Upper lobe of left lung (tissue), 6 donors: ENCODE measurements at regions not wholly inside any gene's neighbourhood (a gene's known extent, or its start where the extent isn't known, plus 50 kb on each side); places are given as distances from the start of the nearest gene placed in this dataset.
A peak's percentile ranks its signal among the peaks of the same experiment; 100 is the strongest.

ENCODE experiments used
- ATAC-seq, 2 donors: fragments of 200-7000 bp; cut with Tn5 transposase; one replicate each; pipeline ENCODE4 v1.9.1; 2022; ENCODE audit warnings: mild to moderate bottlenecking in 2 of 2, moderate library complexity in 2 of 2; ENCODE audit not compliant: low FRiP score in 2 of 2
- DNase-seq, 2 donors: peaks; one replicate each; pipeline ENCODE4 v3.0.0-alpha.2; 2019 to 2020
- H3K27ac ChIP-seq, 4 donors: fragments of 200-600 bp; sonication (generic); one replicate each; pipeline ENCODE4 v1.5.1; 2016 to 2019
- H3K27me3 ChIP-seq, 4 donors: fragments of 200-600 bp; sonication (generic); one replicate each; pipeline ENCODE4 v1.5.1; 2017 to 2019
- H3K36me3 ChIP-seq, 4 donors: fragments of 200-600 bp; sonication (generic); one replicate each; pipeline ENCODE4 v1.5.1; 2016 to 2019
- H3K4me1 ChIP-seq, 4 donors: fragments of 200-600 bp; sonication (generic); one replicate each; pipeline ENCODE4 v1.5.1; 2018 to 2019
- H3K4me3 ChIP-seq, 4 donors: fragments of 200-600 bp; sonication (generic); one replicate each; pipeline ENCODE4 v1.5.1; 2017 to 2019; ENCODE audit warnings: mild to moderate bottlenecking in 2 of 4, moderate library complexity in 1 of 4
- H3K9me3 ChIP-seq, 4 donors: fragments of 200-600 bp; sonication (generic); one replicate each; pipeline ENCODE4 v1.5.1; 2018 to 2019
- CTCF ChIP-seq, 6 experiments: fragments of 450-650 bp in 4 of 6; fragments of 200-600 bp in 2 of 6; sonication (generic) in 2 of 6; IDR thresholded peaks; one replicate each; pipeline ENCODE4 v1.5.1; 2016 to 2019; ENCODE audit warnings: antibody characterized with exemption in 6 of 6
- EP300 ChIP-seq, 4 donors: sonication (generic); formaldehyde crosslinking; IDR thresholded peaks; one replicate each; pipeline ENCODE4 v1.5.1; 2017; ENCODE audit warnings: antibody characterized with exemption in 4 of 4, control low read depth in 2 of 4
- POLR2A ChIP-seq, 4 donors: fragments of 450-650 bp; IDR thresholded peaks; one replicate each; pipeline ENCODE4 v1.5.1; 2016 to 2017; ENCODE audit warnings: antibody characterized with exemption in 4 of 4, mild to moderate bottlenecking in 2 of 4
- POLR2AphosphoS5 ChIP-seq, 2 donors: sonication (generic); formaldehyde crosslinking; IDR thresholded peaks; one replicate each; pipeline ENCODE4 v1.5.1; 2017; ENCODE audit warnings: antibody characterized with exemption in 2 of 2
- WGBS, 2 donors: methylation state at CpG; one replicate each; pipeline ENCODE4 v1.1.5; 2017 to 2018; 5-methylcytosine and 5-hydroxymethylcytosine counted together
- donor health status: DM: no; HTN: no; CAD: no; lungs with moderate emphysema.
- donor health status: DM: no; HTN: yes; CAD: no; lungs with severe emphysema.

- Histone ChIP-seq H3K4me1 (peaks cover 12 to 19% (median 17%) of the 10 kb centered on the region in 4 donors), H3K27me3 (no peaks in the 10 kb centered on the region), H3K27ac (peak overlapping the region; percentile 66 to 78 (median 72)), H3K9me3 (no peaks in the 10 kb centered on the region), H3K4me3 (no peak overlapping the region), H3K36me3 (no peaks in the 10 kb centered on the region)
- TF ChIP-seq EP300 (IDR thresholded peaks at IDR 0.05), result peak in 3 of 4 donors; percentile 22 to 91 (median 90)
- TF ChIP-seq POLR2A (IDR thresholded peaks at IDR 0.05), result no peak
- peak; percentile 68 to 78 for TF ChIP-seq POLR2AphosphoS5 (IDR thresholded peaks at IDR 0.05)
- no peak for TF ChIP-seq CTCF (IDR thresholded peaks at IDR 0.05)
- DNase-seq (peak; percentile 67 to 71), ATAC-seq (peak; percentile 89 to 91)
- WGBS, 2 donors, result 31 to 38% methylated on average over 12 of the region's 12 CpGs
These were observed 78.6 kb upstream of the ARMC3 start for GRCh38 chr10:22849077-22849805.

- Histone ChIP-seq H3K4me3 (no peak overlapping the region), H3K27me3 (no peaks in the 10 kb centered on the region), H3K27ac (peak overlapping the region; percentile 66 to 78 (median 72)), H3K36me3 (no peaks in the 10 kb centered on the region), H3K4me1 (peaks cover 12 to 19% (median 17%) of the 10 kb centered on the region in 4 donors), H3K9me3 (no peaks in the 10 kb centered on the region)
- ATAC-seq (no peak), DNase-seq (no peak)
- 92 to 97% methylated on average over 4 of the region's 4 CpGs for WGBS, 2 donors
- TF ChIP-seq EP300 (IDR thresholded peaks at IDR 0.05), result no peak
- TF ChIP-seq CTCF (IDR thresholded peaks at IDR 0.05), result no peak
- TF ChIP-seq POLR2AphosphoS5 (IDR thresholded peaks at IDR 0.05), result no peak
- no peak for TF ChIP-seq POLR2A (IDR thresholded peaks at IDR 0.05)
These were observed 79.3 kb upstream of the ARMC3 start for GRCh38 chr10:22848509-22848908.

GRCh38 chr10:22846294-22846693, 81.6 kb upstream of the ARMC3 start:
- DNase-seq, result no peak
- H3K4me1 ChIP-seq, result peaks cover 12 to 19% (median 17%) of the 10 kb centered on the region in 4 donors
- H3K27me3 ChIP-seq, result no peaks in the 10 kb centered on the region
- H3K36me3 ChIP-seq, result no peaks in the 10 kb centered on the region
- no peak for ATAC-seq
- no peaks in the 10 kb centered on the region for H3K9me3 ChIP-seq
- TF ChIP-seq EP300 (IDR thresholded peaks at IDR 0.05), result no peak
- TF ChIP-seq POLR2AphosphoS5 (IDR thresholded peaks at IDR 0.05), result no peak
- TF ChIP-seq CTCF (IDR thresholded peaks at IDR 0.05), result no peak
- TF ChIP-seq POLR2A (IDR thresholded peaks at IDR 0.05), result no peak
- 88 to 89% methylated on average over 2 of the region's 2 CpGs for WGBS, 2 donors
- no peak overlapping the region for H3K4me3 ChIP-seq
- no peak overlapping the region for H3K27ac ChIP-seq

DNA sequence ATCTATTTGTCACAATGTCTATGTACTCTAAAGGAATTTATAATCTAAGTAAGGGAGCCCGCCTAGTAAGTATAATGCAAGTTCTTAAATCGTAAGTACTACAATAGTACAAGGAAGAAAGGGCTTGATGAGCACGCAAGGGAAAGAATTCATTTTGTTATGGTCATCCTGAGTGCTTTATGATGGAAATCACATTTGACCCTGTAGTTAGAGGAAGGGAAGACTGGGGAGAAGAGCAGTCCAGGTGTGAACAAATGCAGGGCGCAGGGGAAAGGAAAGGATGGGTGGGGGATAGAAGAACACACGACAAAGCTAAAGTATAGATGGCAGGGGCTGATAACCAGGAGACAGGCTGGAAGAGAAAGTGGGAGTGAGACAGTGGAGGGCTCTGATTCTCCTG, 88.2 kb upstream of the ARMC3 start:
- no peak for TF ChIP-seq POLR2A (IDR thresholded peaks at IDR 0.05)
- no peak for TF ChIP-seq CTCF (IDR thresholded peaks at IDR 0.05)
- no peak for TF ChIP-seq EP300 (IDR thresholded peaks at IDR 0.05)
- TF ChIP-seq POLR2AphosphoS5 (IDR thresholded peaks at IDR 0.05), result no peak
- H3K36me3 ChIP-seq, result no peaks in the 10 kb centered on the region
- WGBS, 2 donors, result 69 to 79% methylated on average over 5 of the region's 5 CpGs
- H3K9me3 ChIP-seq, result no peaks in the 10 kb centered on the region
- H3K4me3 ChIP-seq, result no peak overlapping the region
- no peak overlapping the region for H3K27ac ChIP-seq
- H3K4me1 ChIP-seq, result no peaks in the 10 kb centered on the region
- H3K27me3 ChIP-seq, result no peaks in the 10 kb centered on the region
- ATAC-seq (no peak), DNase-seq (no peak)

GRCh38 chr10:22837771-22838170, 90.1 kb upstream of the ARMC3 start:
- 33 to 63% methylated on average over 1 of the region's 1 CpG for WGBS, 2 donors
- ATAC-seq (no peak), DNase-seq (no peak)
- Histone ChIP-seq H3K4me1 (no peaks in the 10 kb centered on the region), H3K4me3 (no peak overlapping the region), H3K27me3 (no peaks in the 10 kb centered on the region), H3K27ac (no peak overlapping the region), H3K36me3 (no peaks in the 10 kb centered on the region), H3K9me3 (no peaks in the 10 kb centered on the region)
- TF ChIP-seq POLR2AphosphoS5 (IDR thresholded peaks at IDR 0.05) (no peak), EP300 (IDR thresholded peaks at IDR 0.05) (no peak), CTCF (IDR thresholded peaks at IDR 0.05) (no peak), POLR2A (IDR thresholded peaks at IDR 0.05) (no peak)
